Stimulated activated CD4-positive, alpha-beta T cell treated with anti-CD3 and anti-CD28 coated beads, TNF-alpha, amount 100 ng/mL, for 24 hours (primary cell): ENCODE measurements at regions not wholly inside any gene's neighbourhood (a gene's known extent, or its start where the extent isn't known, plus 50 kb on each side); places are given as distances from the start of the nearest gene placed in this dataset.

Experiments
- DNase-seq, 3 experiments: peaks; one replicate each; pipeline ENCODE4 v3.0.0-alpha.2; 2020; ENCODE audit warnings: low read depth in 3 of 3

DNA sequence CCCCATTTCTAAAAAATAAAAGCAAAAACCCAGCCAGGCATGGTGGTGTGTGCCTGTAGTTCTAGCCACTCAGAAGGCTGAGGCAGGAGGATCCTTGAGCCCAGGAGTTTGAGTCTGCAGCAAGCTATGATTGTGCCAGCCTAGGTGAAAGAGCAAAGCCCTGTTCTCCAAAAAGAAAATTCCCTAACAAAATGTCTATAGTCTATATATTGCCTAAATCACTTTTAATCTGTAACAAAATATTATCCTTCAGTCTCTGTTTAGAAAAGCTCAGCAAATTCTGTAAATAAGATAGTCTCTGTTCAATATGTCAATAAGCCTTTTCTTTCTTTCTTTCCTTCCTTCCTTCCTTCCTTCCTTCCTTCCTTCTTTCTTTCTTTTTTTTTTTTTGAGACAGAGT is 75.8 kb upstream of the ZFP64 start:
- no peak for DNase-seq

DNA sequence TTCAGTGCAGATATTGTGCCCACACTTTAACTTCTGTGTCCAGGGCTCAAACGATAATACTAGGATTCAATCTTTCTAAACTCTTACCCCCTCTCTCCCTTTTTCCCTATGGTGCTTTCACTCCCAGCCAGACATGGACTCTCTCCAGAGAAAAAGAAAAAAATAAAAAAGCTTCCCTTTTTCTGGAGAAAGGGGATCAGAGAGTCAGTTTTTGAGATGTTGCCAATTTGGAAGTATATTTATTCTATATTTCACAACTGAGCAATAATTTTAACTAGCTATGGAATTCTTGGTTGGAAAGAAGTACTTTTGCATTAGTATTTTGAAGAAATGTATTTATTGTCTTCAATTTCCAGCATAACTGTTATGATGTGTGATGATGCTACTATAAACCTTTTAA is 72.2 kb upstream of the ZFP64 start:
- no peak for DNase-seq

DNA sequence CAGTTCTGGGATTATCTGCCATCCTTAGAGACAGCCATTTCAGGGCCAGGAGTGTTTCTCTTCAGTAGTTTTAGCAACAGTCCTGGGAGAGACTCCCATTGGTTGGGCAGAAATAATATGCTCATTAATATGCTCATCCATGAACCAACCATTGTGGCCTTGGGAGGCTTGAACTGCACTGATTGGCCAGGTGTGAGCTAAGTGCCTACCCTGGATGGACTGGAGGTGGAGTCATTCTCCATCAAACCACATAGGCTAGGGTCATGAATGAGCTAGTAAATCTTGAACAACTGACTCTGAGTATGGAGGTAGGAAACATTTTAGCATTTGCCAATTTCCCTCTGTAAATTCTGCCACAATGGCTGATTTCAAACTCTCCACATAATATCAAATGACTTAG is 70.2 kb upstream of the ZFP64 start:
- DNase-seq = no peak

DNA sequence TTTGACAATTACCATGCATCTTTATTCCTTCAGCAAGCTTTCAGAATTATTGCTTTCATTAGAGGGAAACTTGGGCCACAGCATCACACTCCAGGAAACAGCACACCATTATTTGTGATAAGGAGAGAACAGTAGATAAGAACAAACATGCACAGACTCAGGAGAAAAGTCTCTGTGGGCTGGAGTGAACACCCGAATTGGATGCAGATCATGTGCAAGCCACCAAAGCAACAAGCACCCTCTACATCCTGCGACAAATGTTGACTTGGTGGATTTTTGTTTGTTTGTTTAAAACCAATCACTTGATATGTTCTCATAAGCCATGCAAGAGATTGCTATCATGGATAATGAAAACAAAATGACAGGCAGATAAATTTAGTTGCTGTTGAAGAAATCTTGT is 67.7 kb upstream of the ZFP64 start:
- no peak for DNase-seq

DNA sequence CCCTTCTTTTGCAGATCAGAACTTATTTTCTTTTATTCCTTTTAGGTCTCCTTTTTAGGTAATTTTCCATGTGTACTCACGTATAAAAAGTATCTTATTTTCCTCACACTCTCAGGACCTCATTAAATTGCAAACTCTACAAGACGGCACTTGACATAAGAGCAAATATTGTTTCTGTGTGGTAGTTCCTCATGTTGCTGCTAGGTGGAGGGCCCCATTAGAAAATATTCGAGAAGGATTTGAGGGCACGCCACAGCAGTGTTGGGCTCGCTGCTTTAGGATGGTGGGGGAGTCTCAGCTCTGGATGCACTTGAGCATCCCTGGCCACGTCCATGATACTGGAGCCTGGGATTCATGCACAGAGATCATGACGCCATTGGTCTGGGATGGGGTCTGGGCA is 64.9 kb upstream of the ZFP64 start:
- no peak for DNase-seq

DNA sequence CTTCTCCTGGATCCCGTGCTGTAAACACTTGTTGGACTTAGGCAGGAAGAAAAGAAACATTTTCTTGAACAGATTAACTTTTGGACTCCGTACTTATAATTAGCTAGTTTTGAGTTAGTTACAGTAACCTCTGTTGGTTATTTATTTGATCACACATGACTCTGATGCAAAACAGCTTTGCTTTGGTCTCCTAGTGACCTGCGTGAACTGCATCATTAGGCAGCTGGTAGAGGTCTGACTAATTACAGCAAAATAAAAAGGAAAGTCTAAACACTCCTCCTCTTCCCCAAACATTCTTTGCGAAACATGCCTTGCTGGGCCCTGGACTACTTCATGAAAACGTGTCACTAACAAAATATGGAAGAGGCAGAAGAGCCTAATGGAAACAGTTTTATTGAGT is 61.1 kb upstream of the ZFP64 start:
- DNase-seq = no peak

DNA sequence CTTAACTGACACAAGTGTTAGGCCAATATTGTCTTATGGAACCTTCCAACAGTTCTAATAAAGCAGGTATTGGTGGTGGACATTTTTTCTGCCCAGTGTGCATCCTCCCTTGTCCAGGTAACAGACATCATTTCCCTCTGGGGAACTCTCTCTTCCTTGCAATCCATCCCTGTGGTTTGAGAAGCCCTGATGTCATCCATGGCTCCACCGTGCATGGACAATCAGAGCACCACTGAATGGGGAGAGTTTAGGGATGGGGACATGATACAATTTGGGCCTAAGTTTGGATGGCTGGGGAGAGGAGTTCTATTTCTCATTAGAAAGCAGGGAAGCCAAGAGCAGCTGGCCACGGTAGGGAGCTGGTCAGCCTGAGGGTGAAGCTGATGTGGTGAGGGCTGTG is 60.2 kb upstream of the ZFP64 start:
- no peak for DNase-seq

DNA sequence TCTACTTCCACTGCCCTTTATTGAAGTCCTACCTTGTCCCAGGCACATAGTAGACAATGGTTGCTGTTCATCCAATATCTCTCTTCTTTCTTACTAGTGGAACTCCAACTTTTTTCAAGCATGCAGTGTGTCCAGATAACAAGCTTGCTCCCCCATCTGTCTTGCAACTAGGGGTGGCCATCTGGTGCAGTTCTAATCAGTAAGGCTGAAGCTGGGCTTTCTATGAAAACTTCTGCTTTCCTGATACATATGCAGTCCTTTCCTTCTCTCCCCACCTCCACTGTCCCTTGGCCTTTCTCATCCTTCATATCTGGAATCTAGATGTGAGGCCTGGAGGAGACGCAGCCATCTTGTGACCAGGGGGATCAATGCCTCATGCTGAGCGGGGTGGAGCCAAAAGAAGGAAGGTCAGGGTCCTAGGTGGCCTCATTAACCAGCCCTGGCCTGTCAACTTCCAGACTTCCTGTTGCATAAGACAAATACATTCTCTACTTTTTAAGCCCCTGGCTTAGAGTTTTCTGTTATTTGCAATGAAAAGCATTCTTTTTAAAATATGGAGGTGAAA is 59.6 kb upstream of the ZFP64 start:
- no peak for DNase-seq

DNA sequence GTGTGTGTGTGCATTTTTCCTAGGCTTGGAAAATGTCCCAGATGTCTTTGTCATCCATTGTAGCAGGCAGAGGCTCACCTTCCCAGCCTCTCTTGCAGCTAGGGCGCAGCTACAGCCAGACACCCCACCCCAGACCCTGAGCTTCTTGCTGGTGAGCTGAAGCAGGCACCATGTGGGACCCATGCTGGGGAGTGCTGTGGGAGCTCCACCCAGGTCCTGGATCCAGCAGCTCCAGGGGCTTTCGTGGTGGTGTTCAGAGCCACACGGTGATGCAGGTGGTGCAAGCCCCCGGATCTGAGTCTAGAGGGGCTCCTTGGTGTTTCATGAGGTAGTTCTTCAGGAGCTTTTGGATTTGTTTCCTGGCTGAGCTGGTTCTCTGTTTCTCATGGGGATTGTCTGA is 56.0 kb upstream of the ZFP64 start:
- DNase-seq = no peak

DNA sequence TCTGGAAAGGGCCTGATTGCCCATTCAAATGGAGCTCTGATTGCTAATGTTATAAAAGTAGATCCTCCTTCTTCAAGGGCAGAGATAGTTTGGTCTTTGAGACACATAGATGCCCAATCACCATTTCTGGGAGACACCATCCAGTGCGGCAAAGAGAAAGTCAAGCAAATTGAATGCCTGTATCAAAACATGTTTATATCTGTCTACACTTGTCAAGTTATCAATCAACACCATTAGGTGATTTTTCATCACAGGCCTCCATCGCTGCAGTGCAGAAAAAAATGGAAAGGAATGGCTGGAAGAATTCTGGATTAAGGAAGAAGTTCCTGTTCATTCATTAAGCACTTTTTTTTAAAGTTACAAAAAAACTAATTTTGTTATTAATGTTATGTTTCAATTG is 54.8 kb upstream of the ZFP64 start:
- no peak for DNase-seq

DNA sequence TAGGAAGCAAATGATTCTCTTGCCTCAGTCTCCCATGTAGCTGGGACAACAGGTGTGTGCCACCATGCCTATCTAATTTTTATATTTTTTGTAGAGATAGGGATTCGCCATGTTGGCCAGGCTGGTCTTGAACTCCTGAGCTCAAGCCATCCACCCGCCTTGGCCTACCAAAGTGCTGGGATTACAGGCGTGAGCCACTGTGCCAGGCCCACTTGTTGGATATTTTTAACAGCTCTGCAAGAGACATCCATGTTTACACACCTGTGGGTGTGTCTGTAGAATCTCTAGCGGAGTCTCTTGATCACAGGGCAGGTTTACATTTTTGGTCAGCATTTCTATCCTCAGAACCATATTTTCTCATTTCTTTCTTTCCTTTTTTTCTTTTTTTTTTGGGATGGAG is 53.1 kb upstream of the ZFP64 start:
- DNase-seq = no peak

DNA sequence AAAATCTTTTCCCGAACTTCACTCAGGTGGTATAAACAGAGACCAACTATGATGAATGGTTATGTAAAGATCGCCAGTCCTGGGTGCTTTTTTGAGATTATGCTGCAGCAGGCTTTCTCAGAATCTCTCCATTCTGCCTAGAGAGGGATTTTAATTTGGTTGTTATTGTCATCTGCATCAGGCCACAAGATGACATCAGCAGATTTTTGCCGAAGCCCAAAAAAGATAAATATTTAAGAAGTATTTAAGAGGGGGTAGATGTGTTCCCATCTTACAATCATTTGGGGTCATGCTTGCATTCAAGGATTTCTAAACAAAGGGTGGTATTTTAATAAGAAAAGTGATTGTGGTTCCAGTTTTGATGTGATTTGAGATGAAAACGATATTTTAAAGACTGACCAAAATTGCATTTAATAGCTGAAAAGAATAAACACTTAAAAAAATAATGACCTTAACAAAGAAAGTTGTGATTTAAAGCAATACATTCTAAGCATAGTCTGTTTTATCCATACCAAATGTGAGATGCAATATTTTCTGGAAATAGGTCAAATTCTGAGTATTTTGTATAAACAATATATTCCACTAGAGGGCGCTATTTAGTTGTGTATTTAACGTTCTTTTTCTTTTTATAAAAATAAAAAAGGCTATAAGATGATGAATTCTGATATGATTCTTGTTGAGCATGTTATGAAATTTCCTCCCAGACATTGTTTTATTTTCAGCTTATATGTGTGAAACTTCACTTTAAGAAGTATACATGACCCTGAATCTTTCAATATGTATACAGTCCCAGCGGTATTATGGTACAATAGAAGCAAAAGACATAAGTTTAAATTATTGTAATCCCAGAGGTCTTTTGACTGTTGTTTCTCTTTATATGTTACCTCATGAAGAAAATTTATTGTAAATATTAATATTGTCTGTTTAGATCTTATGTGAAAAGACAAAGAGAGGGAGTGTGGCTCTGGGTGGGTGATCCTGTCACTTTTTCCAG is 51.0 kb upstream of the ZFP64 start:
- DNase-seq = no peak
